Tibial nerve (tissue), 4 donors: ENCODE measurements at regions not wholly inside any gene's neighbourhood (a gene's known extent, or its start where the extent isn't known, plus 50 kb on each side); places are given as distances from the start of the nearest gene placed in this dataset.
"Not testable (repeated sequence)": the region's sequence is repeated elsewhere in the genome, so short reads cannot be mapped to it uniquely, and the experiment has no call there.

ENCODE experiments used
- DNase-seq, 2 donors: peaks; one replicate each; pipeline ENCODE4 v3.0.0-alpha.2; 2019; ENCODE audit warnings: low spot score in 2 of 2
- H3K27ac ChIP-seq, 4 donors: fragments of 200-600 bp; sonication (generic) in 3 of 4; one replicate each; pipeline ENCODE4 v1.5.1; 2017 to 2019; ENCODE audit warnings: mild to moderate bottlenecking in 1 of 4
- H3K27me3 ChIP-seq, 2 donors: fragments of 200-600 bp; sonication (generic) in 1 of 2; one replicate each; pipeline versions ENCODE4 v1.5.1 to v1.6.0; 2017 to 2019
- H3K36me3 ChIP-seq, 3 donors: fragments of 200-600 bp; sonication (generic); one replicate each; pipeline ENCODE4 v1.5.1; 2018 to 2019
- H3K4me1 ChIP-seq, 4 donors: fragments of 200-600 bp; sonication (generic) in 3 of 4; one replicate each; pipeline ENCODE4 v1.5.1; 2017 to 2019
- H3K4me3 ChIP-seq, 4 donors: fragments of 200-600 bp; sonication (generic) in 3 of 4; one replicate each; pipeline ENCODE4 v1.5.1; 2017 to 2019; ENCODE audit warnings: mild to moderate bottlenecking in 1 of 4, moderate library complexity in 1 of 4
- H3K9me3 ChIP-seq, 4 donors: fragments of 200-600 bp; sonication (generic) in 3 of 4; one replicate each; pipeline ENCODE4 v1.5.1; 2017 to 2019
- CTCF ChIP-seq, 5 experiments: fragments of 200-600 bp in 3 of 5; fragments of 450-650 bp in 2 of 5; sonication (generic) in 3 of 5; IDR thresholded peaks; one replicate each; pipeline ENCODE4 v1.5.1; 2016 to 2019; ENCODE audit warnings: antibody characterized with exemption in 5 of 5, mild to moderate bottlenecking in 3 of 5, moderate library complexity in 2 of 5
- EP300 ChIP-seq, 2 donors: sonication (generic); formaldehyde crosslinking; IDR thresholded peaks; one replicate each; pipeline ENCODE4 v1.6.1; 2017; ENCODE audit warnings: antibody characterized with exemption in 2 of 2, mild to moderate bottlenecking in 1 of 2
- POLR2A ChIP-seq, 2 donors: fragments of 450-650 bp; IDR thresholded peaks; one replicate each; pipeline ENCODE4 v1.6.1; 2017; ENCODE audit warnings: antibody characterized with exemption in 2 of 2, mild to moderate bottlenecking in 2 of 2, moderate library complexity in 2 of 2
- WGBS, 2 donors: methylation state at CpG; one replicate each; pipeline ENCODE4 v1.1.5; 2018; 5-methylcytosine and 5-hydroxymethylcytosine counted together

- 57 to 61% methylated on average over 3 of the region's 3 CpGs for WGBS, 2 donors
- H3K4me1 ChIP-seq: peaks cover 0 to 3% (median 0%) of the 10 kb centered on the region in 4 donors
- no peak overlapping the region for H3K27ac ChIP-seq
These were observed 72.1 kb upstream of the EGFR start for GRCh38 chr7:54946764-54947163.

GRCh38 chr7:54947266-54947665 lies 71.6 kb upstream of the EGFR start:
- 83 to 88% methylated on average over 4 of the region's 4 CpGs for WGBS, 2 donors
- H3K4me1 ChIP-seq: peaks cover 0 to 3% (median 0%) of the 10 kb centered on the region in 4 donors

More at GRCh38 chr7:54946764-54947163, 72.1 kb upstream of the EGFR start:
- Histone ChIP-seq H3K27me3 (no peaks in the 10 kb centered on the region), H3K4me3 (no peak overlapping the region), H3K36me3 (no peaks in the 10 kb centered on the region), H3K9me3 (no peaks in the 10 kb centered on the region)
- no peak for DNase-seq
- TF ChIP-seq POLR2A (IDR thresholded peaks at IDR 0.05) (no peak), CTCF (IDR thresholded peaks at IDR 0.05) (no peak), EP300 (IDR thresholded peaks at IDR 0.05) (no peak)

GRCh38 chr7:54949514-54949913 lies 69.3 kb upstream of the EGFR start:
- H3K36me3 ChIP-seq, H3K27me3 ChIP-seq, H3K4me1 ChIP-seq, H3K4me3 ChIP-seq, H3K27ac ChIP-seq, H3K9me3 ChIP-seq, DNase-seq: not testable (repeated sequence)
- 93 to 100% methylated on average over 1 of the region's 1 CpG for WGBS, 2 donors

More at GRCh38 chr7:54947266-54947665, 71.6 kb upstream of the EGFR start:
- H3K27me3 ChIP-seq: no peaks in the 10 kb centered on the region
- no peaks in the 10 kb centered on the region for H3K36me3 ChIP-seq
- TF ChIP-seq CTCF (IDR thresholded peaks at IDR 0.05) (no peak), POLR2A (IDR thresholded peaks at IDR 0.05) (no peak), EP300 (IDR thresholded peaks at IDR 0.05) (no peak)
- no peaks in the 10 kb centered on the region for H3K9me3 ChIP-seq
- no peak for DNase-seq
- H3K27ac ChIP-seq: no peak overlapping the region
- no peak overlapping the region for H3K4me3 ChIP-seq

GRCh38 chr7:54955296-54955695 lies 63.5 kb upstream of the EGFR start:
- no peak overlapping the region for H3K27ac ChIP-seq
- no peaks in the 10 kb centered on the region for H3K36me3 ChIP-seq
- WGBS, 2 donors: 64 to 73% methylated on average over 2 of the region's 2 CpGs
- no peaks in the 10 kb centered on the region for H3K27me3 ChIP-seq
- DNase-seq: no peak
- H3K4me1 ChIP-seq: no peaks in the 10 kb centered on the region
- TF ChIP-seq EP300 (IDR thresholded peaks at IDR 0.05) (no peak), CTCF (IDR thresholded peaks at IDR 0.05) (no peak), POLR2A (IDR thresholded peaks at IDR 0.05) (no peak)
- H3K4me3 ChIP-seq: no peak overlapping the region
- H3K9me3 ChIP-seq: no peaks in the 10 kb centered on the region

GRCh38 chr7:54955696-54956420 lies 63.0 kb upstream of the EGFR start:
- no peak overlapping the region for H3K4me3 ChIP-seq
- DNase-seq: no peak
- no peak overlapping the region for H3K27ac ChIP-seq
- no peaks in the 10 kb centered on the region for H3K4me1 ChIP-seq
- H3K36me3 ChIP-seq: no peaks in the 10 kb centered on the region
- no peak for TF ChIP-seq EP300 (IDR thresholded peaks at IDR 0.05)
- TF ChIP-seq POLR2A (IDR thresholded peaks at IDR 0.05): no peak
- no peak for TF ChIP-seq CTCF (IDR thresholded peaks at IDR 0.05)
- no peaks in the 10 kb centered on the region for H3K27me3 ChIP-seq
- 84 to 90% methylated on average over 8 of the region's 8 CpGs for WGBS, 2 donors
- H3K9me3 ChIP-seq: no peaks in the 10 kb centered on the region
